Calu3 (cell line): ENCODE measurements at regions not wholly inside any gene's neighbourhood (a gene's known extent, or its start where the extent isn't known, plus 50 kb on each side); places are given as distances from the start of the nearest gene placed in this dataset.

Experiments used
- BruUV-seq: library from RNA; stranded (reverse); fragments of 400-500 nt; replicated peaks from 2 replicates; lab custom pipeline; 2021; lab: Mats Ljungman, UMichigan
- CTCF ChIA-PET: fragments of 300-600 bp; sonication (Branson Sonifier 250); formaldehyde crosslinking; loops from one replicate; lab custom pipeline; 2022; ENCODE audit warnings: antibody characterized with exemption; lab: Charles Lee
- DNase-seq: peaks from one replicate; pipeline ENCODE4 v3.0.0; 2022
- H3K27ac Mint-ChIP-seq: one replicate; pipeline ENCODE4 v1.8.0; 2022; ENCODE audit warnings: mixed read lengths; ENCODE audit not compliant: unreplicated experiment
- H3K27me3 Mint-ChIP-seq: one replicate; pipeline ENCODE4 v1.8.0; 2022; ENCODE audit warnings: mixed read lengths; ENCODE audit not compliant: unreplicated experiment
- H3K36me3 Mint-ChIP-seq: one replicate; pipeline ENCODE4 v1.8.0; 2022; ENCODE audit warnings: mild to moderate bottlenecking, moderate library complexity, mixed read lengths; ENCODE audit not compliant: insufficient read depth, unreplicated experiment
- H3K4me1 Mint-ChIP-seq: one replicate; pipeline ENCODE4 v1.8.0; 2022; ENCODE audit warnings: mild to moderate bottlenecking, low read depth, mixed read lengths; ENCODE audit not compliant: unreplicated experiment
- H3K4me3 Mint-ChIP-seq: one replicate; pipeline ENCODE4 v1.8.0; 2022; ENCODE audit warnings: mild to moderate bottlenecking, low read depth, moderate library complexity, mixed read lengths; ENCODE audit not compliant: unreplicated experiment
- H3K9me3 Mint-ChIP-seq: one replicate; pipeline ENCODE4 v1.8.0; 2022; ENCODE audit warnings: low read depth, mixed read lengths; ENCODE audit not compliant: unreplicated experiment
- CTCF ChIP-seq: fragments of 200-600 bp; IDR thresholded peaks from one replicate; pipeline ENCODE4 v1.8.0; 2022; ENCODE audit warnings: antibody characterized with exemption; ENCODE audit not compliant: unreplicated experiment
- intact Hi-C: fragments of 100-400 bp; cut with micrococcal nuclease; formaldehyde crosslinking; loops from one replicate; pipeline ENCODE4 v1.10.0; 2022; ENCODE audit not compliant: unreplicated experiment

- DNase-seq: no peak
- intact Hi-C loops: loop anchor here (5.0 to 10.0 kb wide), 2 partner anchors 123 to 165 kb away; no protein-coding TSS in a partner anchor
- Mint-ChIP-seq H3K27ac (peak overlapping the region; percentile 10), H3K9me3 (peaks cover 2% of the 10 kb centered on the region), H3K27me3 (no peaks in the 10 kb centered on the region), H3K36me3 (peaks cover 5% of the 10 kb centered on the region), H3K4me1 (peaks cover 37% of the 10 kb centered on the region), H3K4me3 (no peak overlapping the region)
- BruUV-seq: no TSS peak
- CTCF ChIA-PET: interaction anchor here (1.5 kb wide), 1 partner anchor 124 kb away, joined by 5 read pairs; no protein-coding TSS in a partner anchor
- no peak for TF ChIP-seq CTCF
These were observed 226.1 kb downstream of the VAPA start for GRCh38 chr18:10139783-10140410.

DNA sequence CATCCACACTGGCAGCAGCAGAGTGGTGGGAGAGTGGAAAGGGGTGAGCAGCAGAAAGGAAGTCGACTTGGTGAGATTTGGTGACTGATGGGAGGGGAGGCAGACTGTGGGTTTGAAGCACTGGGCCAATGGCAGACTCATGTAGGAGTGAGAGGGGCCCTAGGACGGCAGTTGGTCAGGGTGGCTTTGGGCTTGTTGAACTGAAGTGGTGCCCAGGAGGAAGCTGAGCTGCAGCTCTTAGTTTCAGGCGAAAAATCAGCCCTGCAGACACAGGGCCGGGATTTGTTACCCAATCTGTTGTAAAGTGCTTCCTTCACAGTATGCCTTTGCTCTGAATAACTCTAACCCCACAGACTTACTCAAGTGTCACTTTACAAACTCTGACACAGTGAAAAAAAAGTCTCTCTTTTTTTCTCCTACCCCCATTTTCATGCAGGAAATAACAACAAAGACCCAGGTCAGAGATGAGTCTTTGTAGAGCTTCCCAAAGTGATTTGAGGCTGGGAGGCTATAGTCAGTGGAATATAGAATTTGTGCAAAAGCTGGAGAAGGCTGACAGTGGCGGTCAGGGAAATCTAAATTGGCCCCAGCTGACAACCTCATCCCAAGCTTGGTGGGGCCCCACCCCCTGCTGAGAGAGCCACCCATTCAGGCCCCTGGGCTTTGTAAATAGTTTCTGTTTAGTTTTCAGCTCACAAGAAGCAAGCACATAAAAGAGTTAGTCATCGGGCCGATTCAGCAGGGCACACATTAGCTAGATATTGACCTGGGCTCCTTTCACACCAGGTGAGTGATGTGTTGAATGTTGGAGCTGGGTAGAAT, 226.9 kb downstream of the VAPA start:
- Mint-ChIP-seq H3K36me3 (peaks cover 5% of the 10 kb centered on the region), H3K4me3 (no peak overlapping the region), H3K4me1 (peaks cover 37% of the 10 kb centered on the region), H3K27me3 (no peaks in the 10 kb centered on the region), H3K9me3 (peaks cover 2% of the 10 kb centered on the region), H3K27ac (peak overlapping the region; percentile 10)
- DNase-seq: peak; percentile 54
- TF ChIP-seq CTCF: no peak
- CTCF ChIA-PET: interaction anchor here (0.9 to 1.5 kb wide), 2 partner anchors 24 to 125 kb away, joined by 3 to 5 read pairs; no protein-coding TSS in a partner anchor
- BruUV-seq: no TSS peak
- intact Hi-C loops: loop anchor here (5.0 to 10.0 kb wide), 2 partner anchors 123 to 166 kb away; no protein-coding TSS in a partner anchor

DNA sequence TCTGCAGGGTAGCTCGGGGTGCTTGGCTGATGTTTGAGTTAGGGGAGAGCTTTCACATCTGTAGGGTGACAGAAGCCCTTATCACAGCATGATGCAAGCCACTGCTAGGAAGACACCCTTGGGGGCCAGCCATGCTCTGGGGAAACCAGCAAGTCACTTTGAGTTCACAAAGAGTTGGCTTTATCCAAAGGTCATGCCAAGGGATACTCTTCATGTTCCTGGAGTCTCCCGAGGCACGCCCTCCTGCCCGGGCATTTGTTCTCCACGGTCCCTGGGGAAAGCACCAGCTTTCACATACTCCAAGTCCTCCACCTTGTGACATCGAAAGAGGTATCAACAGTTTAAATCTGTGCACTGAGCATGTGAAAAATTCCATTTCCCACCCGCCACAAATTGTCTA, 227.7 kb downstream of the VAPA start:
- H3K4me1 Mint-ChIP-seq: peaks cover 37% of the 10 kb centered on the region
- CTCF ChIA-PET: interaction anchor here (0.9 to 1.5 kb wide), 2 partner anchors 23 to 126 kb away, joined by 3 to 5 read pairs; no protein-coding TSS in a partner anchor
- DNase-seq: no peak
- H3K4me3 Mint-ChIP-seq: no peak overlapping the region
- H3K36me3 Mint-ChIP-seq: peaks cover 5% of the 10 kb centered on the region
- no TSS peak for BruUV-seq
- no peaks in the 10 kb centered on the region for H3K27me3 Mint-ChIP-seq
- intact Hi-C loops: loop anchor here (5.0 to 10.0 kb wide), 2 partner anchors 124 to 167 kb away; no protein-coding TSS in a partner anchor
- no peak for TF ChIP-seq CTCF
- H3K9me3 Mint-ChIP-seq: peaks cover 2% of the 10 kb centered on the region
- H3K27ac Mint-ChIP-seq: no peak overlapping the region

GRCh38 chr18:10142056-10142455, 228.2 kb downstream of the VAPA start:
- Mint-ChIP-seq H3K27me3 (no peaks in the 10 kb centered on the region), H3K27ac (no peak overlapping the region), H3K36me3 (peaks cover 5% of the 10 kb centered on the region), H3K9me3 (peaks cover 2% of the 10 kb centered on the region), H3K4me3 (no peak overlapping the region), H3K4me1 (peaks cover 37% of the 10 kb centered on the region)
- BruUV-seq: no TSS peak
- CTCF ChIA-PET: interaction anchor here (0.7 kb wide), 1 partner anchor 66 kb away, joined by 3 read pairs; no protein-coding TSS in a partner anchor
- DNase-seq: no peak
- intact Hi-C loops: loop anchor here (1.0 to 10.0 kb wide), 3 partner anchors 20 to 167 kb away; no protein-coding TSS in a partner anchor
- no peak for TF ChIP-seq CTCF
